Muscle of back (tissue), 3 donors: ENCODE measurements at regions not wholly inside any gene's neighbourhood (a gene's known extent, or its start where the extent isn't known, plus 50 kb on each side); places are given as distances from the start of the nearest gene placed in this dataset.

Source experiments
- DNase-seq, 3 donors: peaks; one replicate each; pipeline versions ENCODE4 v3.0.0 to v3.0.0-alpha.2; 2013

DNA sequence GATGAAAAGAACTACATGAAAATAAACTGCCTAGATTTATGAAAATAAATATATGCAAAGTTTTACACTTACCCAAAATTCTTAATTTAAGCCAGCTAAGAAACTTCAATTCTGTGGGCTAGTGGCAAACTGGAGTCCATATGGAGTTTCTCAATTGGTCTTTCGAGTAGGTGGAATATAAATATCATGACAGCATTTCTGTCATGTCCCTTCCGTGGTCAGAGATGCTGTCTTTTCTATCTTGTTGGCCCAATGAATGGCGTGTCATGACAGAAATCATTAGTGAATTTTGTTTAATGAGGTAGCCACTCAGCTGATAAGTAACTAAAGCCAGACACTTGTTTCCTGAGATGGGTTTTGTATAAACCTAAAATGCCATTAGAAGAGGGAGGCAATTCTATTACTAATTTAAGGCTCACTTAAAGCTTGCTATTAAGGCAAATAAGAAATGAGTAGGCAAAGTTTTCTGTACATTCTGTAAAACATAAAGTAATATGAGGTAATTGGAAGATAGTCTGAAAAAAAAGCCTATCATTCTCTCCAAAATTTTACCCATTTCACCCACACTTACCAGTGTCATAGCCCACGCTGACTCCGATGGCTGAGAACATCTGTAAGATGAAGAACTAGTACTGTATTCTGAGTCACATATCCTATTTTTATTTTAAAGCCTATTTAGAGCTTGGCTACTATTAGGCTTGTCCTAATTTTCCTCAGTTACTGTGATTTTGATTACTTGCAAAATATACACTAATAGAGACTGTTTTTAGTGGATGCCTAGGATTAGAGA is 419.3 kb upstream of the MEF2C start:
- DNase-seq: no peak

DNA sequence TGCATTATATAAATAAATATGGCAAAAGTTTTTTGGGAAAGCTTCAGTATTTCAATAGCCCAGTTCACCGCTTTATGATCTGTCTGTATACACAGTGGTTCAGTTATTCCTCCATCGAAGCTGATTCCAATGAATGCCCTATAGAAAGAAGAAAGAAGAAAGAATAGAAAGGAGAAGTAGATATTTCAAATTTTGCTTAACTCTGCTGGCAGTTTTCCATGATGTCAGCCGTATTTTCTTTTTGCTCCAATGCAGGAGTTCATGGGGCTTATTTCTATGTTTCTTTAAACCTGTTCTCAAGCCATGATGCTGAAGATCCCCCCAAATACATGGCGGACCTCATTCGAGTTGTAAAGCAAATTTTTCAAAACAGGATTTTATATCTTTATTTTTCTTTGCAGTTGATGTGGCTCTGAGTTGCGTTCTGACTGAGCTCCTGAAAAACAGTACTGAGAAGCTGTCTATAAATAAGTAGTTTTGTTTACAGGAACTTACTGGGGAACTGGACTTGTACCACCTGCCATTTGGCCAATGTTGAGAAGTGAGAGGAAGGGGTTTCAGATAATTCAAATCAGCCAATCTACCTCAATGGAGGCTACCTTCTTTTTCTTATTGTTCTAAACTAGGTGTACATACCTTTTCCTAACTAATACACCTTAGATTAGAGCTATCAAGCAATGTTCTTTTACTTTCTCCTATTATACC is 418.5 kb upstream of the MEF2C start:
- no peak for DNase-seq

DNA sequence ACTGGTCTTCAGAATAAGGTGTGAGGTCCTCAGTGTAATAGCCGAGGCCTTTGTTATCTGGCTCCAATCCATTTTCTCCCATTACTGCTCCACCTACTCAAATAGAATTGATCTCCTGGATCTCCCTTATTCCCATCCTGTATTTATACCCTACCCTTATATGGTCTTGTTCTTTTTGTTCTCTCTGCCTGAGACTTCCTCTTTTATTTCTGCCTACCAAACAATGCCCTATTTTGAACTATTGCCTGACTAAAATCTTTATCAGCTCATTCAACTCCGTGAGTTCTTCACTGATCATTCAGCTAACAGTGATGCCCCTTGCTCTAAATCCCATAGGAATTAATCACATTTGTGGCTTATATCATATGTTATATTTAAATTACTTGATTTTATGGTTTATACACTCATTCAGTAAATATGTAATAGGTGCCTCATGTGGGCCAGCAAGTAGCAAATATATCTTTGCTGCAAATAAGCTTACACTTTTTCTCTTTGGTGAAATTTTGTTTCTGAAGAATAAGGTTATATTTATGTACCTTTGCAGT is 417.5 kb upstream of the MEF2C start:
- DNase-seq: no peak

GRCh38 chr5:89299998-89300397 is 417.0 kb upstream of the MEF2C start:
- no peak for DNase-seq

DNA sequence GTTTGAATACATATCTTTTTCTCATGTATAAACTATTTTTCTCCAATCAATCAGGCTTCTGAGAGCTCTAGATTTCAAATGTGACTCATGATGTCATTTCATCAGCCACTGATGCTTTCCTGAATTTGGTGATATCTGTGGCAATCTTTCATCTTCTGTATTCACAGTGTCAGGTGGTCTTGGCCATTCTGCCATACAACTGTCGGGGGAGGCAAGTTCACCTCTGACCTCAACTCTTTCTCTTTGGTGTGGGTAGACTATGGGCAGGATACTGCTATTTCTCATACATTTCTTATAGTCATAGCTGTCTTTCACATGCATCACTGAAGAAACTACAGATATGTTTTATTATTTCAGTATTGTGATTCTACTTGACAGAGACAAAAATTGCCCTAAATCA is 414.1 kb upstream of the MEF2C start:
- DNase-seq: no peak

GRCh38 chr5:89293810-89294209 is 410.8 kb upstream of the MEF2C start:
- DNase-seq: peak in 1 of 3 donors; percentile 34

DNA sequence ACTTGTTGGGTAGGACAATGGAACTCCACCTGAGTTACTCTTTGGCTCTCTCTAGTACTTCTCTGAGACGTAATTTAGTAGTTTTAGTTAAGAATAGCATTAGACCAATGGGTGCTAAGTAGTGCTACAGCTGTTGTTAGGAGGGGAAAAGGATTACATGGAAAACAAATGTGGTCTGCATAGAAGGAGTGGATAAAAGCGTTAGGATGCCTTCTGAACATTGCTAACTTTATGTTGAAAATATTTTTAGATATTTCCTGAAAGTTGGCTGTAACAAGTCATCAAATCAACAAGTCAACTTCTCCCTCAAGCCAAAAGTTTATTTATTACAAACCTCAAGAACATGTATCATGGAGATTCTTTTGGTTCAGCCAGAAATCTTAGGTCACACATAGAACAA is 409.5 kb upstream of the MEF2C start:
- DNase-seq: no peak

DNA sequence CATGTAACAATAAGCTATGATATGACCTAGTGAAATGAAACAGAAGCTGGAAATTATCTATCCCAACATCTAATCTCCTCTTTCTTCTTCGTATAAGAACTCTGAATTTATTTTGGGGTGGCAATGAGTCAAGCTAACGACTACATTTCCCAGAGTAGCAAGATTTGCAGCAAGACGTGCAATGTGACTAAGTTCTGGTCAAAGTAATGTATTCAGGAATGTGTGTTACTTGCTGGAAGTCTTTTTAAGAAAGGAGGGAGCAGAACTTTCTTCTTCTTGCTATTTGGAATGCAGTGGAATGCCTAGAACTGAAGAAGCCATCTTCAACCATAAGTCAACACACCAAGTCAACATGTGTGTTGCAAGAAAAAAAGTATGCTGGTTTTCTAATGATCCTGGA is 406.6 kb upstream of the MEF2C start:
- DNase-seq: no peak

DNA sequence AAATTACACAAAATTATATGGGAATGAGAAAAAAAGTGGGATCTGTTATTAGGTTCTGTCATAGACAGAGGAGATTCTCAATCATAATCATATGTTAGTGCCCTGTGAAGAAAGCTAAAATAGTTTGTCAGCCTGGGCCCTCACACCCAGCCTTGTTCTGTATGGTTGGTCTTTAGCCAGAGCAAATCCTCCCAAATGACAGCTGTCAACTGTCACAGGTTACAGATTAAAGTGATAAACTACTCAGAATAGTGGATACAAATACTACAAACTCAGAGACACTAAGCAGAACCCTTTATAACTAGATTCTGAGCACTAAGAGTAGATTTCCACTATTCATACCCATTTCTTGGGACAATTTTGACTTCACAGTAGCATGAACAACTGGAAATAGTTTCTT is 405.0 kb upstream of the MEF2C start:
- DNase-seq: no peak

- no peak for DNase-seq
These were observed 403.3 kb upstream of the MEF2C start for GRCh38 chr5:89286320-89286719.

- no peak for DNase-seq
These were observed 400.9 kb upstream of the MEF2C start for GRCh38 chr5:89283728-89284493.

DNA sequence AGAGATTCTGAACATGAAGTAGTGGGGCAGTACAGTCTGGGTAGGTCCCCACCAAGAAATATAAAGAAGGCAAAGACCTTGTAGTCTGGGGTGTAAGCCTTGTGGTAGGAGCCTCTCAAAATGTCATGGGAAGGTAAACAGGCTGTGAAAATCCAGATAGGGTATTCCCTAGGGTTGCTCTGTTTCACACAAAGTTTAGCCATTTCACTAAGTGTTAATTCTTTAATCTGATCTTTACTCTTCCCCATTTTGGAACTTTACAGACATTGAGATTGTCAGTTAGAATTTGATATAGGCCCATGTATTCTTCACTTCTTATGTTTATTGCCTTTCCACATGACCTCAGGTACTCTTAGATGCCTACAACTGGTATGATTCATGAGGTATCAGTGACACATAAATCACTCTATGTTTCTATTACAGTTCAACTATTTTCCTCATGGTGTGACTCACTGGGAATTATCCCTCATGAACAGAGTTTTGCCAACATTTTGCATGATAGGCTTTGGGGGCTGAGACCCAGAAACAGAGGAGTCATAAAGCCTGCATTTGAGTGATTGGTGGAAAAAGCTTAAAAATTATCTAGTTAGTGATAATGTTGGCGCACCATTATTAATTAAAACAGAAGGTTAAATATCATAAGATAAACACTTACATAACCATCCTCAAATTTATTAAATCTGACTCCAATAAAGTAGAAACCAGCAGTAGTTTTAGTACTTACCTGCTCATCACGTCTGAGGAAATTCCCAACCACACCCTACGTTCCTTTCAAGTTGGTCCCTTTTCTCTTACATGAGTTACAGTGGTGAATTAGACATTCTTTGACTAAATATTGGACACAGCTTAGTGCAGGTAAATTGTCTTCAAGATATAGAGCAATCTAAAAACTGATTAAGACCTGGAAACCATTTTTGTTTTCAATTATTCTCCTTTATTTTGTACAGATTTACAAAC is 399.8 kb upstream of the MEF2C start:
- DNase-seq: peak in 1 of 3 donors; percentile 71

GRCh38 chr5:89281766-89282553 is 399.0 kb upstream of the MEF2C start:
- no peak for DNase-seq

DNA sequence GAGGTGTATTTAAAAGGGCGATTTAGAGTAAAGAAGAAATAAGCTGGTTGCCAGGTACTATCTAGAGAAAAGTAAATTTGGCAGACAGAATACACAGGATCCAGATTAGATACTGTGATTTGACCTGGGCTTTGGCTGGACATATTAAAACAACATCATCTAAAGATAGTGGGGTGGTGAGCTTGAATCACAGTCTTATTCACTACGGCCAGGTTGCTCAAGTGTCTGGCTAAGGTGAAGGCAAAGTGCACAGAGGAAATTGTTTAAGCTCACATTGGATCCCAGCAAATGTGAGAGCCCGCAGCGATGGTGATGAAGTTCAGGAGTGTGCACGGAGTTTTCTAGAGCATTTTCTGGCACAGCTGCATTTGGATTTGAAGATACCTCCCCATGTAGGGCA is 398.2 kb upstream of the MEF2C start:
- no peak for DNase-seq

DNA sequence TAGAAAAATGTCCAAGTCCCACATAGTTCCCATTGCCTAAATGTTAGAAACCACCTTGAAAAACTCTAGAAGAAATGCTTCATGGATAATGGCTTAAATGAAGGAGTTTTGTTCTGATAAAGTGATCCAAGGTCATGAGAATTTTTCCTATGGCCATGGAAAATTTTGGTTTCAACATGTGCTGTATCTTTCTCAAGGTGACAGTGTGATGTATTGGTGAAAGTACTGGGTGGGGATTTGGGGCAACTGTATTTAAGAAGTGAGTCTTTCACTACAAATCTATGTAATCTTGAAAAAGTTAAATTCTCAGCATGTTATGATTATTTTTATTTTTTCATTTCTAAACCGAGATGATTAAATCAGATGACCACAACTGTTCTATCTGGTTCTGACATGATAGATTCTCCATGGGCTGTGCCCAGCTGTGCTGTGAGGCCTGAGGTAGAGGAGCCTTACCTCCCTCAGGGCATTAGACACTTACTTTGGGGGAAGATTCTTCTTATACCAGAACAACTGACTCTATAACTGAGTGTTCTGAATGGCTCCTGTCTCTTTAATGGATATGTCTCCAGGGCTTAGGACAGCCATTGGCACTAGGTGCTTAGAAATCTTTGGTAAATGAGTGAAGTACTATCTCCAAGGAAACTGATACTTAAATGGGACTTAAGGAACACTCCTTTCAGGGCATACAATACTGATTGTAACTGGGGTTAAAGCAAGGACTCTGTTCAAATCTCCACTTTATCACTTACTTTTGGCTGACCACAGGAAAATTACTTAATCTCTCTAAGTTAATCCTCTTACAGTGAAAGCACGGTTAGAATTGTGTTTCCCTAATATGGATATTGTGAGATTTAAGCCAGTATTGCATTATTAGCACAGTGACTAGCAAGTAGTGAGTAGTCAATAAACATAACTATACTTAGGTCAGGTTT is 397.4 kb upstream of the MEF2C start:
- DNase-seq: no peak

DNA sequence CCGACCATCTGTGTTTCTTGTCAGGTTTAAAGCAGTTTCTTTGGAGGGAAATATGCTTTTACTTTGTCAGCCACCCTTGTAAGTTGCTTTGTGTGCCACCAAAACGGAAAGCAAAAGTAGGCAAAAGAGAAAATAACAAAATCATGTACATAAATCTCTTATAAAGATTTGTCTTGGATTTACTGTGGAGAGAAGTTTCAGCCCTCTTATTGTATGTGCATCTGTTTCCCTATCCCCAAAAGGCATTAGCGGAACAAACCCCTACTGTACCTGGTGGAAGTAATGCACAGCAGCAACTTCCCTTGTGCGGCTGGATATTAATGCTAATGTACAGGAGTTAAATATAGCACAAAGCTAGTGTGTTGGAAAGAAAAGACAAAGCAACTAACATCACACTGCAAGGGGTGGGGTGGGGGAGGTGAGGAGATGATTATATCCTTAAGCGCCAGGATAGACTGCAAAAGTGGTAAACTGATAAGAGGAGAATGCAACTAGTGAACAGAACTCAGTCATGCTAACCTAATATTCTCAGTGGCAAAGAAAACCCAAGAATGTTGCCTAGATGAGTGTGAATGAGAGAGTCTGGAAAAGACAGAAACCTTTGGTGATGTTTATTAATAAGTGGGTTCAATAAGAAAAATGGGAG is 396.5 kb upstream of the MEF2C start:
- no peak for DNase-seq

- DNase-seq: no peak
These were observed 394.8 kb upstream of the MEF2C start for GRCh38 chr5:89277816-89278215.

DNA sequence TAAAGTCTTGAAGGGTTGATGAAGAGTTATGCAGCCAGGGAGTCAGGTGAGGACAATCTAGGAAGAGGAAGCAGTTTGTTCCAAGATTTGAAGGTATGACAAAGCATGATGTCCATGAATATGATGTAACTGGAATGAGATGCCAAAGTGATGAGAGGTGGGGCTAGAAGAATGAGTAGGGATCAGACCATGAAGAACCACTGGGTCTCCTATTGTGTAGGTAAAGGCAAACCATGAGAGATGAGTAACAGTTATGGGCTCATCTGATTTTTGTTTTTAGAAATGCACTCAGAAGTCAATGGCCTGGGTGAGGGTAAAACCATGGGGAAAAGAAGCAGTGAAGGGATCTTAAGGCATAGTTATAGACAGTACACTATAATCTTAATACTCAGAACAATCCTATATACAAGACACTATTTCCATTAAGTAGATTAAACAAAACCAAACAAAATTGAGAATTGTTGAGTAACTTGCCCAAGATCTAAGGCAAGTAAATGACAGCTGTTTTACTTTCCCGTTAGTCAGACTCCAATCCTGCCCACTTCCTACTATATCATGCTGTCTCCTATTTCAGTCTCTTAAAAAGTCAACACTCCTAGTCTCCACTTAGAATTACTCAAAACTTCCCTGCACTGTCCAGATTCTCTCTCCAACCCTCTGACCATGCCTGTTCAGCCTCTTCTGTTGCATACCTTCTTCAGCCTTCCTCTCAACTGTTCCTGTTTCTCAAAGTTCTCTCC is 393.8 kb upstream of the MEF2C start:
- DNase-seq: no peak
